ENCODE measurements at regions not wholly inside any gene's neighbourhood (a gene's known extent, or its start where the extent isn't known, plus 50 kb on each side); places are given as distances from the start of the nearest gene placed in this dataset.

DNA sequence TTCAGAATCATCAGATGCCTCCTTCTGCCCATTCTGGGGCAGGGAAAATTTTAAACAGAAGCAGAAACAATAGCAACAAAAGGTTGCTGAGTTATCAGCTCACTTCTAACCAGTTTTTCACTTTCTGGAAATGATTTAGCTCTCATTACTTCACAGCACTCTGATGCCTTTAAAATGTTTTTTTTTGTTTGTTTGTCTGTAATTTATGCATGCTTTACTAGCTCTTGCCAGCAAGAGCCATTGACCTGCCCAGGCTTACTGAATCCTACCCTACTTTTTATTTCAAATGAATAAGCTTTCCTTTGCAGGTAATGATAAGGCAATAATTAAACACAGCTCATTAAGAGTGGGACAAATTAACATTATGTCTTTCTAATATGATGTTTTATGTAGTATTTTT lies 466.1 kb upstream of the NOVA1 start:
- Histone ChIP-seq H3K27me3 (no peaks in the 10 kb centered on the region), H3K4me3 (no peak overlapping the region), H3K36me3 (no peaks in the 10 kb centered on the region), H3K27ac (no peak overlapping the region), H3K9me3 (ENCODE audit: low read depth) (no peaks in the 10 kb centered on the region), H3K4me1 (ENCODE audit: low read depth) (no peaks in the 10 kb centered on the region)
- TF ChIP-seq, protein P1, sequence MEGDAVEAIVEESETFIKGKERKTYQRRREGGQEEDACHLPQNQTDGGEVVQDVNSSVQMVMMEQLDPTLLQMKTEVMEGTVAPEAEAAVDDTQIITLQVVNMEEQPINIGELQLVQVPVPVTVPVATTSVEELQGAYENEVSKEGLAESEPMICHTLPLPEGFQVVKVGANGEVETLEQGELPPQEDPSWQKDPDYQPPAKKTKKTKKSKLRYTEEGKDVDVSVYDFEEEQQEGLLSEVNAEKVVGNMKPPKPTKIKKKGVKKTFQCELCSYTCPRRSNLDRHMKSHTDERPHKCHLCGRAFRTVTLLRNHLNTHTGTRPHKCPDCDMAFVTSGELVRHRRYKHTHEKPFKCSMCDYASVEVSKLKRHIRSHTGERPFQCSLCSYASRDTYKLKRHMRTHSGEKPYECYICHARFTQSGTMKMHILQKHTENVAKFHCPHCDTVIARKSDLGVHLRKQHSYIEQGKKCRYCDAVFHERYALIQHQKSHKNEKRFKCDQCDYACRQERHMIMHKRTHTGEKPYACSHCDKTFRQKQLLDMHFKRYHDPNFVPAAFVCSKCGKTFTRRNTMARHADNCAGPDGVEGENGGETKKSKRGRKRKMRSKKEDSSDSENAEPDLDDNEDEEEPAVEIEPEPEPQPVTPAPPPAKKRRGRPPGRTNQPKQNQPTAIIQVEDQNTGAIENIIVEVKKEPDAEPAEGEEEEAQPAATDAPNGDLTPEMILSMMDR (IDR thresholded peaks at IDR 0.05; ENCODE audit: low read depth, low read length): no peak
- no peak for DNase-seq (ENCODE audit: low read depth in 1 of 2, low spot score in 1 of 2)

DNA sequence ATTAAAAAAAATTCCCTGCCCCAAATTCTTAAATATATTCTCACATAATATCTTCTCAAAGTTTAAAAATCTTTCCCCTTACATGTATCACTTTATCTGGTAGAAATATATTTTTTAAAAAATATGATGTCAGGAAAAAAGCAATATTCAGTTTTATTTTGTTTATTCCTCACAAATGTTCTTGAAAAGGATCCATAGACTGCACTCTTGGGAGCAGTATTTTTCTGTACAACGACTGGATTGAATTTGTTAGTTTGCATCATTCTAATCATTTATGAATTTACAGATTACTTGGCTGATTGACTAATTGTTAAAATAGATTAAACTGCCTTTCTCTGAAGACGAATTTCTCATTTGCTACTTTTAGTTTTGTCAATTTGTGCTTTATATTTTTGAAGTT lies 468.1 kb upstream of the NOVA1 start:
- Histone ChIP-seq H3K27me3 (no peaks in the 10 kb centered on the region), H3K9me3 (ENCODE audit: low read depth) (no peaks in the 10 kb centered on the region), H3K4me3 (no peak overlapping the region), H3K36me3 (no peaks in the 10 kb centered on the region), H3K4me1 (ENCODE audit: low read depth) (no peaks in the 10 kb centered on the region), H3K27ac (no peak overlapping the region)
- DNase-seq (ENCODE audit: low read depth in 1 of 2, low spot score in 1 of 2): no peak
- TF ChIP-seq, protein P1 (IDR thresholded peaks at IDR 0.05; ENCODE audit: low read depth, low read length): no peak

DNA sequence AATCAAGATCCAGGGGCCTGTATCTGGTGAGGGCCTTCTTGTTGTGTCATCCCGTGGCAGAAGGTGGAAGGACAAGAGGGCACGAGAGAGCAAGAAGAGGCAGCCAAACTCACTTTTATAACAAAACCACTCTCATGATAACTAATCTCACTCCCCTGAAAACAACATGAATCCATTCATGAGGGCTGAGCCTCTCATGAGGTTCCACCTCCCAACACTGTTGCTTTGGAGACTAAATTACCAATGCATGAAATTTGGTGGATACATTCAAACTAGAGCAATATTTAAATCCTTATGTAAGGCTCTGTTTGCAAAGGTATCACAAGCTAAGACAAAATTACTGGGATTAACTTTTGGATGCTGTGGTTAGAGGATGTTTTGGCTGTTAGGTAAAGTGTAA lies 470.1 kb upstream of the NOVA1 start:
- H3K9me3 ChIP-seq (ENCODE audit: low read depth): no peaks in the 10 kb centered on the region
- H3K36me3 ChIP-seq: no peaks in the 10 kb centered on the region
- no peak overlapping the region for H3K27ac ChIP-seq
- TF ChIP-seq, protein P1 (IDR thresholded peaks at IDR 0.05; ENCODE audit: low read depth, low read length): no peak
- H3K27me3 ChIP-seq: no peaks in the 10 kb centered on the region
- H3K4me3 ChIP-seq: no peak overlapping the region
- DNase-seq (ENCODE audit: low read depth in 1 of 2, low spot score in 1 of 2): no peak
- H3K4me1 ChIP-seq (ENCODE audit: low read depth): no peaks in the 10 kb centered on the region

DNA sequence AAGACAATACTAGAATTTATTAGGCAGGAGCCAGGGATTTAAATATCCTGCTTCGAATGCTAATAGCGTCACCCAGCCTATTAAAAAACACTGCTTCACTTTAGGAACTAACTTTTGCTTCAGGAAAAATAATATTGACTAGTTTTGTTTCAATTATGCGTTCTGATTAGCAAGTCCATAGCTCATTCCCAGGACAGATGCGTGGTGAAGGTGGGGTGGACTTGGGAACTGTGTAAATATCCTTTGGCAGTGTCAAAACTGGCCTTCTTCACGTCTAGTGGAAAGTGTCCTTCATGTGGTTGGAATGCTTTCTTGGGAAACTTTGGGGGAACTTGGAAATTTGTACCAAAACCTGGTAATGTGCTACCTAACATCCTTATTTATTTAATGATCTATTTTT lies 474.8 kb upstream of the NOVA1 start:
- H3K27ac ChIP-seq: no peak overlapping the region
- H3K27me3 ChIP-seq: no peaks in the 10 kb centered on the region
- no peaks in the 10 kb centered on the region for H3K36me3 ChIP-seq
- TF ChIP-seq, protein P1 (IDR thresholded peaks at IDR 0.05; ENCODE audit: low read depth, low read length): no peak
- no peaks in the 10 kb centered on the region for H3K9me3 ChIP-seq (ENCODE audit: low read depth)
- H3K4me1 ChIP-seq (ENCODE audit: low read depth): no peaks in the 10 kb centered on the region
- no peak overlapping the region for H3K4me3 ChIP-seq
- DNase-seq (ENCODE audit: low read depth in 1 of 2, low spot score in 1 of 2): no peak

DNA sequence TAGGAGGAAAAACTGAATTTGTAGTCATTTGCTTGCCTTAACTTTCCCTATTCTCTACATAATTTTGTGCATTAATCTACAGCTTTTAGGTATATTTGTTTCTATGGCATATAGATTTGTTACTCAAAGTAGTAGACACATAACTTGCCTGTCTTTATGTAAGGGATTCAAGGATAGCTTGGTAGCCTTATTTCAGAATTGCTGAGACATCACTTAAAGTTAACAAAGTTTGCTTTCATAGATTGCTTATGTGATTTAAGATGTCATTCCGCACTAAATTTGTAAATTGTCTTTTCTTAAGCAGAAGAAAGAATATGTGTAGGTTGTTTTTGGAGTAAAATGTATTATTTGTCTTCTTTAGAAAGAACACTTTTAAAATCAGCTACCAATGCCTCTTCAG lies 477.7 kb upstream of the NOVA1 start:
- Histone ChIP-seq H3K27me3 (no peaks in the 10 kb centered on the region), H3K4me3 (no peak overlapping the region), H3K27ac (no peak overlapping the region), H3K36me3 (no peaks in the 10 kb centered on the region), H3K4me1 (ENCODE audit: low read depth) (no peaks in the 10 kb centered on the region), H3K9me3 (ENCODE audit: low read depth) (no peaks in the 10 kb centered on the region)
- no peak for DNase-seq (ENCODE audit: low read depth in 1 of 2, low spot score in 1 of 2)
- TF ChIP-seq, protein P1 (IDR thresholded peaks at IDR 0.05; ENCODE audit: low read depth, low read length): no peak

DNA sequence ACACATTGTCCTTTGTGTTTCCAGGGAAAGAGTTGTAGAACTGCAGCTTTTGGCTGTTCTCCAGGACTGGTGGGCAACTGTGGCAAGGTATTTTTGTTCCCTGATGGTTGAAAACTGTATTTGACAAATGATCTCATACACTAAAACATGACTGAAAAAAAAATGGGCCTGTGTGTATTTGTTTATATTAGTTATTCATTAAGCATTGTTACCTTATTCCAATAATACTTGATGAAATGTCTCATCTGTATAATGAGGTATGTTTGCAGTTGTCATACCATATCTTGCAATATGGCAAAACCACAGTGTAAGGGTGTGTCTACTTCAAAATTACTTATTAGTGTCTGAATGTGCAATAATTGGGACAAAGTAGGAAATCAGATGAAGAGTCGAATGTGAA lies 479.4 kb upstream of the NOVA1 start:
- TF ChIP-seq, protein P1 (IDR thresholded peaks at IDR 0.05; ENCODE audit: low read depth, low read length): no peak
- Histone ChIP-seq H3K27me3 (no peaks in the 10 kb centered on the region), H3K9me3 (ENCODE audit: low read depth) (no peaks in the 10 kb centered on the region), H3K27ac (no peak overlapping the region), H3K36me3 (no peaks in the 10 kb centered on the region), H3K4me3 (no peak overlapping the region), H3K4me1 (ENCODE audit: low read depth) (no peaks in the 10 kb centered on the region)
- DNase-seq (ENCODE audit: low read depth in 1 of 2, low spot score in 1 of 2): no peak
